ENCODE measurements at regions not wholly inside any gene's neighbourhood (a gene's known extent, or its start where the extent isn't known, plus 50 kb on each side); places are given as distances from the start of the nearest gene placed in this dataset.

DNA sequence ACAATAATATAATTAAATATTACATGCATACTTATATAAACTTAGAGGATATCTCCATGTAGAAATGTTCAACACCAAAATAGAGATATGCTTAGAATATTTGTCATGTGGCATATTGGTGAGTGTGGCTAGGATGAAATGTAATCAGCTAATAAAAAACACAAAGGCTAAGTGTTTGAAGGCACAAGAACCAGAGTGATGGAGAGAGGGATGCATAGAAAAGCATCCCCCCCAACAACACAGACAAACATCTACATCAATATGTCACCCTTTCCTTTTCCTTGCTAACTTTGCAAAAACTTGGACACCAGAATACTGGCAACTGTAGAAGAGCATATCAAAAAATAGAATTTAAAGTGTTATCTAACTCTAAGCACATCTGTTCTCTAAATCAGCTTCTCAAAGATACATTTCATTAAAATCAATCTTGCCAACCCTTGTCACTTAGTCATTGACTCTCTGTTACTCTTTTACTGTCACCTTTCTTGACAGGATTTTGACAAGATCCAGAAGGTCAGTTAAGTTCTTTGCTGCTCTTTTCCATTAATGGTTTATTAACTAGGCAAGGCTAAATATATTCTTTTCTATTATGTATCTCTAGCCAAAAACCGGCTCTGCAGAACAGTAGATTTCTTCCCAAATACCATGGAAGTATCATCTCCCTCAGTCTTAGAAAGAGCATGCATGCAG, 695.9 kb downstream of the OTOL1 start:
- TF ChIP-seq POLR2AphosphoS5 (IDR thresholded peaks at IDR 0.05) (no peak), POLR2A (IDR thresholded peaks at IDR 0.05) (no peak)
